ES-I3 (cell line): ENCODE measurements at regions not wholly inside any gene's neighbourhood (a gene's known extent, or its start where the extent isn't known, plus 50 kb on each side); places are given as distances from the start of the nearest gene placed in this dataset.

Source experiments
- H3K36me3 ChIP-seq: 2 replicates; pipeline ENCODE4 v1.6.1; 2013; ENCODE audit warnings: mild to moderate bottlenecking, low read length, control low read depth, moderate library complexity; ENCODE audit not compliant: insufficient read depth
- H3K4me1 ChIP-seq: 2 replicates; pipeline ENCODE4 v1.6.1; 2013; ENCODE audit warnings: mild to moderate bottlenecking, control low read depth, low read length; ENCODE audit not compliant: insufficient read depth
- H3K9ac ChIP-seq: 2 replicates; pipeline ENCODE4 v1.6.1; 2013; ENCODE audit warnings: low read depth, mild to moderate bottlenecking, low read length, moderate library complexity
- H3K9me3 ChIP-seq: 2 replicates; pipeline ENCODE4 v1.6.1; 2013; ENCODE audit warnings: mild to moderate bottlenecking, low read length, moderate library complexity; ENCODE audit not compliant: control insufficient read depth, insufficient read depth

- no peaks in the 10 kb centered on the region for H3K36me3 ChIP-seq
- H3K9ac ChIP-seq, result no peak overlapping the region
- no peaks in the 10 kb centered on the region for H3K4me1 ChIP-seq
- no peaks in the 10 kb centered on the region for H3K9me3 ChIP-seq
Measured at GRCh38 chr5:136629125-136629792, 263.9 kb upstream of the TRPC7 start.

GRCh38 chr5:136626531-136626930 is 261.2 kb upstream of the TRPC7 start:
- Histone ChIP-seq H3K4me1 (no peaks in the 10 kb centered on the region), H3K36me3 (no peaks in the 10 kb centered on the region), H3K9ac (no peak overlapping the region), H3K9me3 (no peaks in the 10 kb centered on the region)

- H3K9ac ChIP-seq, result no peak overlapping the region
- peaks cover 6% of the 10 kb centered on the region for H3K4me1 ChIP-seq
- no peaks in the 10 kb centered on the region for H3K36me3 ChIP-seq
- no peaks in the 10 kb centered on the region for H3K9me3 ChIP-seq
Measured at GRCh38 chr5:136622747-136623146, 257.4 kb upstream of the TRPC7 start.

- Histone ChIP-seq H3K9me3 (no peaks in the 10 kb centered on the region), H3K36me3 (no peaks in the 10 kb centered on the region), H3K4me1 (peaks cover 6% of the 10 kb centered on the region), H3K9ac (no peak overlapping the region)
Measured at GRCh38 chr5:136621743-136622142, 256.4 kb upstream of the TRPC7 start.

GRCh38 chr5:136620621-136621020 is 255.3 kb upstream of the TRPC7 start:
- Histone ChIP-seq H3K9ac (no peak overlapping the region), H3K36me3 (no peaks in the 10 kb centered on the region), H3K4me1 (peaks cover 6% of the 10 kb centered on the region), H3K9me3 (no peaks in the 10 kb centered on the region)

- Histone ChIP-seq H3K36me3 (no peaks in the 10 kb centered on the region), H3K9ac (no peak overlapping the region), H3K9me3 (no peaks in the 10 kb centered on the region), H3K4me1 (peaks cover 6% of the 10 kb centered on the region)
Measured at GRCh38 chr5:136620016-136620419, 254.7 kb upstream of the TRPC7 start.

GRCh38 chr5:136619556-136619955 is 254.2 kb upstream of the TRPC7 start:
- no peaks in the 10 kb centered on the region for H3K36me3 ChIP-seq
- H3K4me1 ChIP-seq, result peaks cover 6% of the 10 kb centered on the region
- H3K9me3 ChIP-seq, result no peaks in the 10 kb centered on the region
- H3K9ac ChIP-seq, result no peak overlapping the region

- Histone ChIP-seq H3K9ac (no peak overlapping the region), H3K9me3 (no peaks in the 10 kb centered on the region), H3K36me3 (no peaks in the 10 kb centered on the region), H3K4me1 (peaks cover 6% of the 10 kb centered on the region)
Measured at GRCh38 chr5:136615251-136616119, 250.1 kb upstream of the TRPC7 start.

- Histone ChIP-seq H3K4me1 (no peaks in the 10 kb centered on the region), H3K36me3 (no peaks in the 10 kb centered on the region), H3K9ac (no peak overlapping the region), H3K9me3 (no peaks in the 10 kb centered on the region)
Measured at GRCh38 chr5:136613230-136613629, 247.9 kb upstream of the TRPC7 start.

GRCh38 chr5:136605638-136606037 is 240.3 kb upstream of the TRPC7 start:
- H3K9me3 ChIP-seq, result peaks cover 15% of the 10 kb centered on the region
- H3K36me3 ChIP-seq, result no peaks in the 10 kb centered on the region

GRCh38 chr5:136600306-136600705 is 235.0 kb upstream of the TRPC7 start:
- H3K4me1 ChIP-seq, result no peaks in the 10 kb centered on the region
- no peaks in the 10 kb centered on the region for H3K36me3 ChIP-seq
- H3K9me3 ChIP-seq, result peaks cover 25% of the 10 kb centered on the region
- H3K9ac ChIP-seq, result no peak overlapping the region

More at GRCh38 chr5:136605638-136606037, 240.3 kb upstream of the TRPC7 start:
- no peak overlapping the region for H3K9ac ChIP-seq
- H3K4me1 ChIP-seq, result no peaks in the 10 kb centered on the region

GRCh38 chr5:136598802-136599404 is 233.6 kb upstream of the TRPC7 start:
- Histone ChIP-seq H3K9me3 (peaks cover 25% of the 10 kb centered on the region), H3K9ac (no peak overlapping the region), H3K4me1 (no peaks in the 10 kb centered on the region), H3K36me3 (no peaks in the 10 kb centered on the region)

- H3K4me1 ChIP-seq, result no peaks in the 10 kb centered on the region
- peaks cover 7% of the 10 kb centered on the region; the same call in 1 of the 2 replicates for H3K9me3 ChIP-seq
- H3K36me3 ChIP-seq, result no peaks in the 10 kb centered on the region
- H3K9ac ChIP-seq, result no peak overlapping the region
Measured at GRCh38 chr5:136594416-136594815, 229.1 kb upstream of the TRPC7 start.

GRCh38 chr5:136590581-136590980 is 225.2 kb upstream of the TRPC7 start:
- H3K9me3 ChIP-seq, result 0 out of 2 replicates have a peak, but pooled peaks cover 4% of the 10 kb centered on the region
- H3K36me3 ChIP-seq, result no peaks in the 10 kb centered on the region
- H3K9ac ChIP-seq, result no peak overlapping the region
- no peaks in the 10 kb centered on the region for H3K4me1 ChIP-seq
